HepG2 (cell line): ENCODE measurements at regions not wholly inside any gene's neighbourhood (a gene's known extent, or its start where the extent isn't known, plus 50 kb on each side); places are given as distances from the start of the nearest gene placed in this dataset.

Source experiments
- ARID4A ChIP-seq: sonication (generic); formaldehyde crosslinking; IDR thresholded peaks from 2 replicates; pipeline ENCODE4 v1.5.0; 2020; ENCODE audit warnings: mild to moderate bottlenecking, missing genetic modification reagents, borderline replicate concordance
- GFI1 ChIP-seq: sonication (generic); formaldehyde crosslinking; IDR thresholded peaks from 2 replicates; pipeline ENCODE4 v1.5.0; 2020; ENCODE audit warnings: missing genetic modification reagents, mild to moderate bottlenecking, borderline replicate concordance
- HIVEP1 ChIP-seq: sonication (generic); formaldehyde crosslinking; IDR thresholded peaks from 2 replicates; pipeline ENCODE4 v1.4.0; 2020; ENCODE audit warnings: mild to moderate bottlenecking, missing genetic modification reagents
- HMGXB3 ChIP-seq: sonication (generic); formaldehyde crosslinking; IDR thresholded peaks from 2 replicates; pipeline ENCODE4 v1.4.0; 2020; ENCODE audit warnings: missing genetic modification reagents, borderline replicate concordance
- MBNL3 ChIP-seq: fragments of 250-450 bp; sonication (Bioruptor Pico); conservative IDR thresholded peaks from 2 replicates; pipeline ENCODE4 v1.8.0; 2022; ENCODE audit warnings: mild to moderate bottlenecking, inconsistent platforms
- MLXIP ChIP-seq: sonication (generic); formaldehyde crosslinking; IDR thresholded peaks from 2 replicates; pipeline ENCODE4 v1.9.0; 2021; ENCODE audit warnings: missing genetic modification reagents, borderline replicate concordance
- NFRKB ChIP-seq: fragments of 450-650 bp; IDR thresholded peaks from 2 replicates; pipeline ENCODE4 v1.6.1; 2017
- RORA ChIP-seq: sonication (generic); formaldehyde crosslinking; IDR thresholded peaks from 2 replicates; pipeline ENCODE4 v1.5.0; 2020; ENCODE audit warnings: mild to moderate bottlenecking, missing genetic modification reagents, moderate library complexity
- STAG1 ChIP-seq: sonication (generic); formaldehyde crosslinking; IDR thresholded peaks from 2 replicates; pipeline ENCODE4 v1.4.0; 2020; ENCODE audit warnings: missing genetic modification reagents
- TFE3 ChIP-seq: IDR thresholded peaks from 2 replicates; pipeline ENCODE4 v1.6.1; 2016
- ZEB1 ChIP-seq: IDR thresholded peaks from 2 replicates; pipeline ENCODE4 v1.6.1; 2012; ENCODE audit warnings: mild to moderate bottlenecking, low read depth, inconsistent platforms; ENCODE audit not compliant: insufficient replicate concordance
- ZNF121 ChIP-seq: sonication (generic); formaldehyde crosslinking; IDR thresholded peaks from 2 replicates; pipeline ENCODE4 v1.5.0; 2020; ENCODE audit warnings: mild to moderate bottlenecking, missing genetic modification reagents
- ZNF136 ChIP-seq: sonication (generic); formaldehyde crosslinking; IDR thresholded peaks from 2 replicates; pipeline ENCODE4 v1.8.1; 2022; ENCODE audit warnings: low read depth, mild to moderate bottlenecking, moderate library complexity, missing genetic modification reagents
- ZNF138 ChIP-seq: sonication (generic); formaldehyde crosslinking; IDR thresholded peaks from 2 replicates; pipeline ENCODE4 v1.5.0; 2020; ENCODE audit warnings: mild to moderate bottlenecking, low read depth, missing genetic modification reagents
- ZNF510 ChIP-seq: sonication (generic); formaldehyde crosslinking; IDR thresholded peaks from 2 replicates; pipeline ENCODE4 v1.4.0; 2020; ENCODE audit warnings: low read depth, mild to moderate bottlenecking, missing genetic modification reagents

GRCh38 chr11:33996498-33997454 lies 54.8 kb upstream of the CAPRIN1 start (continued):
- TF ChIP-seq TFE3 (CRISPR knock-in tag) (no peak), ZNF510 (CRISPR knock-in tag) (no peak), HIVEP1 (CRISPR knock-in tag) (no peak), HMGXB3 (CRISPR knock-in tag) (peak; percentile 38; the same call in 1 of the 2 replicates), RORA (no peak), ZEB1 (no peak), MLXIP (CRISPR knock-in tag) (no peak), GFI1 (CRISPR knock-in tag) (no peak), STAG1 (CRISPR knock-in tag) (peak; percentile 89), NFRKB (no peak), MBNL3 (no peak), ZNF121 (CRISPR knock-in tag) (no peak), ZNF136 (CRISPR knock-in tag) (0 out of 2 replicates have a peak, but pooled peaks have one; percentile 53), ARID4A (CRISPR knock-in tag) (peak; percentile 26; the same call in 1 of the 2 replicates), ZNF138 (CRISPR knock-in tag) (no peak)
